Neuronal stem cell (in vitro differentiated cells): ENCODE measurements at regions not wholly inside any gene's neighbourhood (a gene's known extent, or its start where the extent isn't known, plus 50 kb on each side); places are given as distances from the start of the nearest gene placed in this dataset.

ENCODE experiments used
- DNase-seq: peaks from one replicate; pipeline ENCODE4 v3.0.0-alpha.2; 2013; ENCODE audit warnings: low spot score
- H2AFZ ChIP-seq: one replicate; pipeline ENCODE4 v1.6.1; 2013; ENCODE audit warnings: mild to moderate bottlenecking, low read length, inconsistent platforms
- H2AK5ac ChIP-seq: 2 replicates; pipeline ENCODE4 v1.6.1; 2013; ENCODE audit warnings: low read depth, mild to moderate bottlenecking, inconsistent platforms, low read length, moderate library complexity, mixed read lengths
- H2BK120ac ChIP-seq: 2 replicates; pipeline ENCODE4 v1.6.1; 2013; ENCODE audit warnings: low read depth, mild to moderate bottlenecking, inconsistent platforms, low read length, moderate library complexity, mixed read lengths
- H2BK12ac ChIP-seq: one replicate; pipeline ENCODE4 v1.6.1; 2013; ENCODE audit warnings: low read length, inconsistent platforms
- H2BK15ac ChIP-seq: 2 replicates; pipeline ENCODE4 v1.6.1; 2013; ENCODE audit warnings: mild to moderate bottlenecking, low read length, inconsistent platforms, mixed read lengths
- H2BK5ac ChIP-seq: one replicate; pipeline ENCODE4 v1.6.1; 2013; ENCODE audit warnings: inconsistent platforms, mild to moderate bottlenecking, low read length, moderate library complexity
- H3K14ac ChIP-seq: one replicate; pipeline ENCODE4 v1.6.1; 2013; ENCODE audit warnings: low read length, inconsistent platforms
- H3K18ac ChIP-seq: 2 replicates; pipeline ENCODE4 v1.6.1; 2013; ENCODE audit warnings: low read length, inconsistent platforms
- H3K23ac ChIP-seq: 2 replicates; pipeline ENCODE4 v1.6.1; 2013; ENCODE audit warnings: low read depth, mild to moderate bottlenecking, mixed read lengths, low read length, inconsistent platforms; ENCODE audit not compliant: poor library complexity
- H3K27ac ChIP-seq: replicated peaks from 3 replicates; pipeline ENCODE4 v1.5.1; 2013; ENCODE audit warnings: low read length, inconsistent platforms
- H3K27me3 ChIP-seq, 3 experiments: 2 replicates each; pipeline ENCODE4 v1.6.1; 2013; ENCODE audit warnings: low read length in 3 of 3, mild to moderate bottlenecking in 2 of 3, inconsistent platforms in 1 of 3, low read depth in 1 of 3, mixed read lengths in 1 of 3, moderate library complexity in 1 of 3; ENCODE audit not compliant: control insufficient read depth in 3 of 3, insufficient read depth in 3 of 3
- H3K36me3 ChIP-seq, 2 donors: replicated peaks in 1 of 2; 2 replicates each; pipeline ENCODE4 v1.6.1; 2013; ENCODE audit warnings: low read length in 2 of 2; ENCODE audit not compliant: control insufficient read depth in 2 of 2, insufficient read depth in 2 of 2
- H3K4ac ChIP-seq: 2 replicates; pipeline ENCODE4 v1.6.1; 2013; ENCODE audit warnings: inconsistent platforms, mild to moderate bottlenecking, low read length, moderate library complexity
- H3K4me1 ChIP-seq, 2 donors: 1 replicate in 1 of 2; 2 replicates in 1 of 2; pipeline ENCODE4 v1.6.1; 2013; ENCODE audit warnings: low read length in 2 of 2, low read depth in 1 of 2; ENCODE audit not compliant: control insufficient read depth in 2 of 2, insufficient read depth in 1 of 2
- H3K4me2 ChIP-seq: one replicate; pipeline ENCODE4 v1.6.1; 2013; ENCODE audit warnings: mild to moderate bottlenecking, low read length, inconsistent platforms; ENCODE audit not compliant: insufficient read depth, poor library complexity, severe bottlenecking
- H3K4me3 ChIP-seq, 2 donors: 2 replicates each; pipeline ENCODE4 v1.5.1; 2013; ENCODE audit warnings: low read length in 2 of 2, mild to moderate bottlenecking in 2 of 2, inconsistent platforms in 1 of 2, moderate library complexity in 1 of 2
- H3K79me1 ChIP-seq: one replicate; pipeline ENCODE4 v1.6.1; 2013; ENCODE audit warnings: low read depth, mild to moderate bottlenecking, inconsistent platforms, low read length, moderate library complexity
- H3K9ac ChIP-seq: one replicate; pipeline ENCODE4 v1.6.1; 2013; ENCODE audit warnings: mild to moderate bottlenecking, low read depth, low read length, inconsistent platforms; ENCODE audit not compliant: poor library complexity
- H3K9me3 ChIP-seq, 2 donors: replicated peaks in 1 of 2; 2 replicates each; pipeline versions ENCODE3 to v1.6.1; 2013; ENCODE audit warnings: low read length in 2 of 2, mild to moderate bottlenecking in 2 of 2, inconsistent platforms in 1 of 2, low read depth in 1 of 2, mixed read lengths in 1 of 2, moderate library complexity in 1 of 2; ENCODE audit not compliant: control insufficient read depth in 2 of 2, insufficient read depth in 1 of 2
- H4K8ac ChIP-seq: one replicate; pipeline ENCODE4 v1.6.1; 2013; ENCODE audit warnings: low read depth, mild to moderate bottlenecking, inconsistent platforms, low read length, moderate library complexity
- H4K91ac ChIP-seq: one replicate; pipeline ENCODE4 v1.6.1; 2013; ENCODE audit warnings: low read length, low read depth, mild to moderate bottlenecking, inconsistent platforms; ENCODE audit not compliant: poor library complexity
- WGBS, 2 donors: extraction: QIAGEN DNeasy Blood & Tissue Kit; methylation state at CpG; one replicate each; pipeline ENCODE4 v1.1.7; 2013; ENCODE audit warnings: missing lambda C conversion rate in 2 of 2, mixed read lengths in 1 of 2; ENCODE audit not compliant: insufficient read length in 2 of 2, insufficient replicate concordance in 1 of 2; ENCODE audit errors: extremely low coverage in 2 of 2; 5-methylcytosine and 5-hydroxymethylcytosine counted together

DNA sequence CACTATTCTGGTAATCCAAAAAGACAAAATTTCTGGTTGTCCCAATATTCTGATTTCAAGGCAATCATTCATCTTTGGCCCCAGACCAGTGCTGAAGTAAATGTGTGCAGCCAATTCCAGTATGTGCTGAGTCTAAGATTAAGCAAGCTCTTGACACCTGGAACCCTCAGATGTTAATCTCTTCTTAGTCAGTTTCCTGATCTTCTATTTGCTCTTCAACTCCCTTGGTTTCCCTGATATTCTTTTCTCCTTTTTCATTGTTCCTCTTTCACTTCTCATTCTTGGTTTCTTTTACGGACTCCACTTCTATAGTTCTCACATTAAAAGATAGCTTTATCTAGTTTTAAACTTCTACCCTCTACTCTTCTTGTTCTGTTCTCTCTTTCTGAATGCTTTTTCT lies 445.7 kb upstream of the FANCL start:
- Histone ChIP-seq H3K4me2 (no peak overlapping the region), H3K36me3 (no peaks in the 10 kb centered on the region), H2BK120ac (no peak overlapping the region), H2BK5ac (no peak overlapping the region), H3K27me3 (no peaks in the 10 kb centered on the region), H4K8ac (no peak overlapping the region), H3K27ac (no peak overlapping the region), H4K91ac (no peak overlapping the region), H3K4me3 (no peak overlapping the region), H2AK5ac (no peak overlapping the region), H3K4me1 (no peaks in the 10 kb centered on the region), H3K9ac (no peak overlapping the region), H2BK12ac (no peak overlapping the region), H3K18ac (no peak overlapping the region), H3K4ac (no peak overlapping the region), H3K14ac (no peak overlapping the region), H3K79me1 (no peaks in the 10 kb centered on the region), H3K23ac (no peak overlapping the region), H2BK15ac (no peak overlapping the region), H2AFZ (no peak overlapping the region), H3K9me3 (peaks cover 0 to 2% of the 10 kb centered on the region in 2 donors)
- no CpG with 5 or more reads among the region's 1 CpG for WGBS, 2 donors
- DNase-seq: no peak

DNA sequence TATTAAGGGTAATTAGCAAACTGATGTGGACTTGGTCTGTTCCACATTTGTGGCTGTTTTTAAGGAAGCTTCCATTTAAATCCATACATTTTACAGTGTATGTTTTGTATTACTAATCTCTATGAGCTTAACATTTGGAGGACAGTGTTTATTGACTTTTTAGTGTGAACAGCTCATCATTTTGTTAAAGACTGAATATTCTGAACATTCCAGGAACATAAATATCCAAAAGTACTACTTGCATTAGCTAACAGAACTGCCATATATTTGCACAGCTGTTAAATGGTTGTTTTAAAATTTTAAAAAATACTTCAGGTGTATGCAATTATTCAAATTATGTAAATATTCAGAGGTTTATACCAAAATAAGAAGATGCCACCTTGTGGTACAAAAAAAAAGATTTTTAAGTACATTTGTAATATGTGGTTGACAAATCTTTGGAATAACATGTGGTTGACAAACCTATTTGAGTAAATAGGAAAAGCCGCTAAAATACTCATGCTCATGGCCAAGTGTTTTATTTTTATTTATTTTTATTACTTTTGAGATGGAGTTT lies 439.7 kb upstream of the FANCL start:
- no CpG with 5 or more reads among the region's 1 CpG for WGBS, 2 donors
- no peak overlapping the region for H3K18ac ChIP-seq
- no peaks in the 10 kb centered on the region for H3K36me3 ChIP-seq
- H4K8ac ChIP-seq: no peak overlapping the region
- H3K9ac ChIP-seq: no peak overlapping the region
- H3K9me3 ChIP-seq: peaks cover 0 to 2% of the 10 kb centered on the region in 2 donors
- DNase-seq: no peak
- H4K91ac ChIP-seq: no peak overlapping the region
- H3K4me2 ChIP-seq: no peak overlapping the region
- H3K14ac ChIP-seq: no peak overlapping the region
- H2AK5ac ChIP-seq: no peak overlapping the region
- no peak overlapping the region for H3K4ac ChIP-seq
- no peak overlapping the region for H3K4me3 ChIP-seq
- no peak overlapping the region for H2BK12ac ChIP-seq
- H3K27ac ChIP-seq: no peak overlapping the region
- no peak overlapping the region for H2BK5ac ChIP-seq
- no peak overlapping the region for H2BK15ac ChIP-seq
- no peaks in the 10 kb centered on the region for H3K4me1 ChIP-seq
- H2AFZ ChIP-seq: no peak overlapping the region
- no peaks in the 10 kb centered on the region for H3K27me3 ChIP-seq
- no peaks in the 10 kb centered on the region for H3K79me1 ChIP-seq
- H3K23ac ChIP-seq: no peak overlapping the region
- H2BK120ac ChIP-seq: no peak overlapping the region

DNA sequence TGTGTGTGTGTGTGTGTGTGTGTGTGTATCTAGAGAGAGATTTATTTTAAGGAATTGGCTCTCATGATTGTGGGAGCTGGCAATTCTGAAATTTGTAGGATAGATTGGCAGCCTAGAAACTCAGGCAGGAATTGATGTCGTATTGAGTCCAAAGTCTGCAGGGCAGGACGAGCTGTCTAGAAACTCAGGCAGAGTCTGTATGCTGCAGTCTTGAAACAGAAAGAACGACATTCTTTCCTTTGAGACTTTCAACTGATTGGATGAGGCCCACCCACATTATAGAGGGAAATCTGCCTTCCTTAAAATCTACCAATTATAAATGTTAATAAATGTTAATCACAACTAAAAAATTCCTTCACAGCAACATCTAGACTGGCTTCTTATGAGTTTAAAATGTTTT lies 436.6 kb upstream of the FANCL start:
- Histone ChIP-seq H3K4me2 (no peak overlapping the region), H2BK120ac (no peak overlapping the region), H3K27ac (no peak overlapping the region), H3K9me3 (no peaks in the 10 kb centered on the region), H2BK12ac (no peak overlapping the region), H3K4me1 (no peaks in the 10 kb centered on the region), H2AK5ac (no peak overlapping the region), H4K8ac (no peak overlapping the region), H2BK5ac (no peak overlapping the region), H3K9ac (no peak overlapping the region), H3K23ac (no peak overlapping the region), H3K27me3 (no peaks in the 10 kb centered on the region), H4K91ac (no peak overlapping the region), H3K36me3 (no peaks in the 10 kb centered on the region), H3K79me1 (no peaks in the 10 kb centered on the region), H3K14ac (no peak overlapping the region), H3K4ac (no peak overlapping the region), H3K4me3 (no peak overlapping the region), H3K18ac (no peak overlapping the region), H2AFZ (no peak overlapping the region), H2BK15ac (no peak overlapping the region)
- WGBS, 2 donors: no CpG with 5 or more reads among the region's 3 CpGs
- DNase-seq: no peak

DNA sequence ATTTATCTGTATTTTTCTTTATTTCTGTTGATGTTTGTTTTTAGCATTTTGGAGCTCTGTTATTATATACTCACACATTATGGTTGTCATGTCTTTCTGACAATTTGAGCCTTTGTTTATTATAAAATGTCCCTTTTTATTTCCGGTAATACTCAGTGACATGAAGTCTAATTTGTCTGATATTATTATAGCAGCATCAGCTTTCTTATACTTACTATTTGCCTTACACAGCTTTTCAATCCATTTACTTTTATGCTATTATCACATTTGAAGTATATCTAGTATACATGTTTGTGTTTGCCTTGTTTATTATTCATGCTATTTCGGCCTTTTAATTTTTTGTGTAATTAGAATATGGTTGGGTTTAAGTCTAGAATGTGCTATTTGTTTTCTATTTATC lies 430.6 kb upstream of the FANCL start:
- Histone ChIP-seq H2BK5ac (no peak overlapping the region), H3K18ac (no peak overlapping the region), H2AK5ac (no peak overlapping the region), H3K4me2 (no peak overlapping the region), H3K9ac (no peak overlapping the region), H3K4me3 (no peak overlapping the region), H3K4me1 (no peaks in the 10 kb centered on the region), H2BK12ac (no peak overlapping the region), H3K36me3 (no peaks in the 10 kb centered on the region), H3K14ac (no peak overlapping the region), H4K8ac (no peak overlapping the region), H3K27me3 (no peaks in the 10 kb centered on the region), H2BK15ac (no peak overlapping the region), H3K4ac (no peak overlapping the region), H4K91ac (no peak overlapping the region), H2AFZ (no peak overlapping the region), H3K27ac (no peak overlapping the region), H3K79me1 (no peaks in the 10 kb centered on the region), H2BK120ac (no peak overlapping the region), H3K9me3 (no peaks in the 10 kb centered on the region), H3K23ac (no peak overlapping the region)
- WGBS, 2 donors: no CpG with 5 or more reads among the region's 2 CpGs
- DNase-seq: no peak
